ENCODE measurements at regions not wholly inside any gene's neighbourhood (a gene's known extent, or its start where the extent isn't known, plus 50 kb on each side); places are given as distances from the start of the nearest gene placed in this dataset.

- TF ChIP-seq POLR2A (IDR thresholded peaks at IDR 0.05; ENCODE audit: low read depth, low read length), result no peak
- TF ChIP-seq FOS (IDR thresholded peaks at IDR 0.05; ENCODE audit: low read depth, low read length), result no peak
- TF ChIP-seq, protein P1, sequence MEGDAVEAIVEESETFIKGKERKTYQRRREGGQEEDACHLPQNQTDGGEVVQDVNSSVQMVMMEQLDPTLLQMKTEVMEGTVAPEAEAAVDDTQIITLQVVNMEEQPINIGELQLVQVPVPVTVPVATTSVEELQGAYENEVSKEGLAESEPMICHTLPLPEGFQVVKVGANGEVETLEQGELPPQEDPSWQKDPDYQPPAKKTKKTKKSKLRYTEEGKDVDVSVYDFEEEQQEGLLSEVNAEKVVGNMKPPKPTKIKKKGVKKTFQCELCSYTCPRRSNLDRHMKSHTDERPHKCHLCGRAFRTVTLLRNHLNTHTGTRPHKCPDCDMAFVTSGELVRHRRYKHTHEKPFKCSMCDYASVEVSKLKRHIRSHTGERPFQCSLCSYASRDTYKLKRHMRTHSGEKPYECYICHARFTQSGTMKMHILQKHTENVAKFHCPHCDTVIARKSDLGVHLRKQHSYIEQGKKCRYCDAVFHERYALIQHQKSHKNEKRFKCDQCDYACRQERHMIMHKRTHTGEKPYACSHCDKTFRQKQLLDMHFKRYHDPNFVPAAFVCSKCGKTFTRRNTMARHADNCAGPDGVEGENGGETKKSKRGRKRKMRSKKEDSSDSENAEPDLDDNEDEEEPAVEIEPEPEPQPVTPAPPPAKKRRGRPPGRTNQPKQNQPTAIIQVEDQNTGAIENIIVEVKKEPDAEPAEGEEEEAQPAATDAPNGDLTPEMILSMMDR (conservative IDR thresholded peaks at IDR 0.05; ENCODE audit: low read depth, low read length), result no peak
- TF ChIP-seq CEBPB (IDR thresholded peaks at IDR 0.05; ENCODE audit: low read depth, low read length), result no peak
- no peak for TF ChIP-seq MXI1 (IDR thresholded peaks at IDR 0.05; ENCODE audit: borderline replicate concordance, low read depth, low read length)
- no peak for TF ChIP-seq MAZ (IDR thresholded peaks at IDR 0.05; ENCODE audit: borderline replicate concordance, low read depth, low read length)
- no peak for TF ChIP-seq RCOR1 (IDR thresholded peaks at IDR 0.05; ENCODE audit: insufficient replicate concordance, low read length)
- TF ChIP-seq NFE2L2 (IDR thresholded peaks at IDR 0.05; ENCODE audit: low read depth, low read length), result no peak
- no peak for TF ChIP-seq RAD21 (IDR thresholded peaks at IDR 0.05; ENCODE audit: low read length)
- no peak for TF ChIP-seq USF2 (IDR thresholded peaks at IDR 0.05; ENCODE audit: low read depth, low read length)
- TF ChIP-seq SMC3 (IDR thresholded peaks at IDR 0.05; ENCODE audit: low read depth, low read length), result no peak
- no peak for TF ChIP-seq RFX5 (IDR thresholded peaks at IDR 0.05; ENCODE audit: low read depth, low read length)
These were observed 284.4 kb upstream of the IGFBP3 start for GRCh38 chr7:46205478-46205877.

Data from IMR-90 (cell line).